Upper lobe of left lung (tissue), 4 donors: ENCODE measurements at regions not wholly inside any gene's neighbourhood (a gene's known extent, or its start where the extent isn't known, plus 50 kb on each side); places are given as distances from the start of the nearest gene placed in this dataset.

ENCODE experiments used
- POLR2A ChIP-seq, 4 donors: fragments of 450-650 bp; IDR thresholded peaks; one replicate each; pipeline ENCODE4 v1.5.1; 2016 to 2017; ENCODE audit warnings: antibody characterized with exemption in 4 of 4, mild to moderate bottlenecking in 2 of 4
- POLR2AphosphoS5 ChIP-seq, 2 donors: sonication (generic); formaldehyde crosslinking; IDR thresholded peaks; one replicate each; pipeline ENCODE4 v1.5.1; 2017; ENCODE audit warnings: antibody characterized with exemption in 2 of 2
- TF ChIP-seq, protein P1 (sequence below), 6 experiments: fragments of 450-650 bp in 4 of 6; fragments of 200-600 bp in 2 of 6; sonication (generic) in 2 of 6; IDR thresholded peaks; one replicate each; pipeline ENCODE4 v1.5.1; 2016 to 2019; ENCODE audit warnings: antibody characterized with exemption in 6 of 6

DNA sequence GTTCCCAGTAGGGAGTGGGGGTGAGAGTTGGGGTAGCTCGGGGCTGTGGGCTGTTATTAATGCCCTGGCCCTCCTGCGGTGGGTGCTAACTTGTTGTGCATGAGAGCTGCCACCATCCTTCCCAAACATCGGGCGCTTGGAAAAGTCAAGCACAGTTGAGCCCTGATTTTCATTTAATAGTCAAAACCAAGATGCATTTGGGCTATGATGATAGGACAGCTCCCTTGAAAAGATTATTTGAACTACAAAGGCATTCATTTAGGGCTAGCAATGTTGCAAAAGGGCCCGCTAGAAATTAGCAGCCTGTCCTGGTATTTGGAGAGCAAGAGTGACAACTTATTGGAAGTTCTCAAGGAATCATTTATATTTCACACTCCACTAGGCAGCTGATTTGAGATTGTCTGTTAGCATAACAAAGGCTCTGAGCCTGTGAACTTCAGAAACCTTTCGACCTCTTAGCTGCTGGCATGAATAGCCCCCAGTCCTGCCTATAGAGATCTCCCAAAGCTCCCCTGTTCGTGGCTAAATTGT is 128.2 kb upstream of the TMEM161B start:
- TF ChIP-seq, protein P1, sequence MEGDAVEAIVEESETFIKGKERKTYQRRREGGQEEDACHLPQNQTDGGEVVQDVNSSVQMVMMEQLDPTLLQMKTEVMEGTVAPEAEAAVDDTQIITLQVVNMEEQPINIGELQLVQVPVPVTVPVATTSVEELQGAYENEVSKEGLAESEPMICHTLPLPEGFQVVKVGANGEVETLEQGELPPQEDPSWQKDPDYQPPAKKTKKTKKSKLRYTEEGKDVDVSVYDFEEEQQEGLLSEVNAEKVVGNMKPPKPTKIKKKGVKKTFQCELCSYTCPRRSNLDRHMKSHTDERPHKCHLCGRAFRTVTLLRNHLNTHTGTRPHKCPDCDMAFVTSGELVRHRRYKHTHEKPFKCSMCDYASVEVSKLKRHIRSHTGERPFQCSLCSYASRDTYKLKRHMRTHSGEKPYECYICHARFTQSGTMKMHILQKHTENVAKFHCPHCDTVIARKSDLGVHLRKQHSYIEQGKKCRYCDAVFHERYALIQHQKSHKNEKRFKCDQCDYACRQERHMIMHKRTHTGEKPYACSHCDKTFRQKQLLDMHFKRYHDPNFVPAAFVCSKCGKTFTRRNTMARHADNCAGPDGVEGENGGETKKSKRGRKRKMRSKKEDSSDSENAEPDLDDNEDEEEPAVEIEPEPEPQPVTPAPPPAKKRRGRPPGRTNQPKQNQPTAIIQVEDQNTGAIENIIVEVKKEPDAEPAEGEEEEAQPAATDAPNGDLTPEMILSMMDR (IDR thresholded peaks at IDR 0.05) = no peak
- TF ChIP-seq POLR2A (IDR thresholded peaks at IDR 0.05) = no peak
- no peak for TF ChIP-seq POLR2AphosphoS5 (IDR thresholded peaks at IDR 0.05)
